SK-N-SH treated with all-trans-retinoic acid at 6 μM for 48 hours (cell line): ENCODE measurements at regions not wholly inside any gene's neighbourhood (a gene's known extent, or its start where the extent isn't known, plus 50 kb on each side); places are given as distances from the start of the nearest gene placed in this dataset.

Source experiments
- CSDC2 ChIP-seq: fragments of 250-450 bp; sonication (Bioruptor Pico); IDR thresholded peaks from 2 replicates; pipeline ENCODE4 v1.5.0; 2020; ENCODE audit warnings: mild to moderate bottlenecking, moderate library complexity
- GLIS3 ChIP-seq: fragments of 250-450 bp; sonication (Bioruptor Pico); IDR thresholded peaks from 2 replicates; pipeline ENCODE4 v1.5.0; 2020; ENCODE audit warnings: mild to moderate bottlenecking, moderate library complexity
- PATZ1 ChIP-seq: fragments of 250-450 bp; sonication (Bioruptor Pico); IDR thresholded peaks from 2 replicates; pipeline ENCODE4 v1.8.0; 2020; ENCODE audit warnings: mild to moderate bottlenecking, moderate library complexity, borderline replicate concordance
- ZFP3 ChIP-seq: fragments of 250-450 bp; sonication (Bioruptor Pico); IDR thresholded peaks from 2 replicates; pipeline ENCODE4 v1.5.0; 2020; ENCODE audit warnings: mild to moderate bottlenecking, moderate library complexity
- ZFP30 ChIP-seq: fragments of 450-650 bp; formaldehyde crosslinking; IDR thresholded peaks from 2 replicates; pipeline ENCODE4 v1.5.0; 2022; ENCODE audit warnings: mild to moderate bottlenecking, moderate library complexity

- TF ChIP-seq ZFP30 (CRISPR knock-in tag) = no peak
- no peak for TF ChIP-seq GLIS3
- TF ChIP-seq ZFP3 (CRISPR knock-in tag) = no peak
- no peak for TF ChIP-seq CSDC2 (CRISPR knock-in tag)
- no peak for TF ChIP-seq PATZ1 (CRISPR knock-in tag)
Observed at GRCh38 chr11:120044011-120044675, 93.8 kb downstream of the TRIM29 start.
